Fibroblast of villous mesenchyme (primary cell): ENCODE measurements at regions not wholly inside any gene's neighbourhood (a gene's known extent, or its start where the extent isn't known, plus 50 kb on each side); places are given as distances from the start of the nearest gene placed in this dataset.

Experiments used
- DNase-seq: peaks from one replicate; pipeline ENCODE4 v3.0.0-alpha.2; 2010; ENCODE audit warnings: low read depth
- H3K4me3 ChIP-seq: 2 replicates; pipeline ENCODE4 v1.5.1; 2011; ENCODE audit warnings: low read depth, mild to moderate bottlenecking, low read length
- CTCF ChIP-seq: IDR thresholded peaks from 2 replicates; pipeline ENCODE4 v1.5.1; 2012; ENCODE audit warnings: low read depth, mild to moderate bottlenecking, low read length; ENCODE audit not compliant: insufficient read depth

- no peak for TF ChIP-seq CTCF
- DNase-seq = no peak
- no peak overlapping the region for H3K4me3 ChIP-seq
Measured at GRCh38 chr1:239505094-239505493, 118.7 kb downstream of the CHRM3 start.

- no peak overlapping the region for H3K4me3 ChIP-seq
- no peak for TF ChIP-seq CTCF
- DNase-seq = no peak
Measured at GRCh38 chr1:239507826-239508225, 121.5 kb downstream of the CHRM3 start.

- no peak for TF ChIP-seq CTCF
- no peak overlapping the region for H3K4me3 ChIP-seq
- no peak for DNase-seq
Measured at GRCh38 chr1:239511875-239512274, 125.5 kb downstream of the CHRM3 start.

- TF ChIP-seq CTCF = no peak
- H3K4me3 ChIP-seq = no peak overlapping the region
- DNase-seq = no peak
Measured at GRCh38 chr1:239516579-239516978, 130.2 kb downstream of the CHRM3 start.

GRCh38 chr1:239526391-239526790 is 140.0 kb downstream of the CHRM3 start:
- no peak overlapping the region for H3K4me3 ChIP-seq
- DNase-seq = no peak
- TF ChIP-seq CTCF = no peak

- TF ChIP-seq CTCF = no peak
- H3K4me3 ChIP-seq = no peak overlapping the region
- DNase-seq = no peak
Measured at GRCh38 chr1:239527051-239527693, 140.8 kb downstream of the CHRM3 start.
